GM12891 (cell line): ENCODE measurements at regions not wholly inside any gene's neighbourhood (a gene's known extent, or its start where the extent isn't known, plus 50 kb on each side); places are given as distances from the start of the nearest gene placed in this dataset.

Experiments used
- POLR2A ChIP-seq: IDR thresholded peaks from 2 replicates; pipeline ENCODE4 v1.6.1; 2011; ENCODE audit warnings: low read depth, low read length, control low read depth
- POLR2AphosphoS5 ChIP-seq: IDR thresholded peaks from 2 replicates; pipeline ENCODE4 v1.6.1; 2011; ENCODE audit warnings: low read depth, low read length, control low read depth
- SPI1 ChIP-seq: IDR thresholded peaks from 2 replicates; pipeline ENCODE4 v1.6.1; 2011; ENCODE audit warnings: low read depth, low read length, control low read depth
- TAF1 ChIP-seq: IDR thresholded peaks from 2 replicates; pipeline ENCODE4 v1.6.1; 2011; ENCODE audit warnings: low read depth, low read length, control low read depth

DNA sequence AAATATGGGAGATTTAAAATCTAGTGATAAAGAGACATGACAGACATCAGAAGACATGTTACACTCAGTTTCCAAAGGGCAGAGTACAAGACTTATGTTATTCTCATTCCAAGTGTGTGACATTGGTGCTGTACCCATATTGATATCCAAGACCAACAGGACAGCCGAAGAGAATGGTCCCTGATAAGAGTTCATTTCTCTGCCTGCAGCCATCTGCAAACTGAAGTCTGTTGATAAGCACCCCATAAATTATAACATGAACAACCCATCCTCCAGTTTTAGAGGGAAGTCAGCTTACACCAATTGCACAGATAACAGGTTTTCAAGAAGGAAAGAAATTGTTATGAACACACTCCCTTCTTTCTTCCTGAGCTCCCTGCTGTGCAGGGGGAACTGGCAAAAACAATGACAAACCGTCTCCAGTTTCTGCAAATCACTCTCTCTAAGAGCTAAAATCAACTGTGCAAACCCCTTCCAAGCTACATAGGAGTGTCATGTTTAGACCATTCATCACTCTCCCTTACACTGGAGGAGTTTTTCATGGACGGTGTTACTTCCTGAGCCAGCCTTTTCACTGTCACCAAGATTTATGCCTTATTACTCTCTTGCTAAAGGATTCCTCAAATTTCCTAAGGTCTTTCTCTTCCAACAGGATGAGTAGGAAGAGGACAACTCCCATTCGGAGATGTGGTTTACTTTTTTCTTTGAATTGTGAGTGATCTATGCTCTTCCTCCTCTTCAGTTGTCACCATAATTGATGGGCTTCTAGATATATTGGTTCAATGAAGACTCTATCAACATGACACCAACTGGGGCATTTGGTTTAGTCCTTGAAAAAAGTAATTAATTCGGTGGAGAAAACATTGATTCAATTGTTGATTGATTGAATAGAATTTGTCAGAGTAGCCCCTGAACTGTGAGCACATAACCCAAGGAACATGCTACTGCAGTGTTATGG lies 80.3 kb upstream of the FAM171A1 start:
- TF ChIP-seq TAF1: no peak
- TF ChIP-seq POLR2A: no peak
- TF ChIP-seq POLR2AphosphoS5: no peak
- TF ChIP-seq SPI1: no peak
